Activated CD4-positive, alpha-beta T cell treated with anti-CD3 and anti-CD28 coated beads for 36 hours (primary cell): ENCODE measurements at regions not wholly inside any gene's neighbourhood (a gene's known extent, or its start where the extent isn't known, plus 50 kb on each side); places are given as distances from the start of the nearest gene placed in this dataset.
A peak's percentile ranks its signal among the peaks of the same experiment; 100 is the strongest.
"Not testable (repeated sequence)": the region's sequence is repeated elsewhere in the genome, so short reads cannot be mapped to it uniquely, and the experiment has no call there.

Source experiments
- ATAC-seq: fragments of 200-7000 bp; cut with Tn5 transposase; one replicate; pipeline ENCODE4 v1.10.0; 2021; ENCODE audit warnings: mild to moderate bottlenecking, moderate library complexity
- CTCF ChIA-PET: fragments of 350-600 bp; sonication (Branson Sonifier 250); formaldehyde crosslinking; loops from one replicate; lab custom pipeline; 2021; ENCODE audit warnings: antibody characterized with exemption; lab: Charles Lee
- POLR2A ChIA-PET: fragments of 350-600 bp; sonication (Branson Sonifier 250); formaldehyde crosslinking; loops from one replicate; lab custom pipeline; 2021; ENCODE audit warnings: antibody characterized with exemption, inconsistent platforms; lab: Charles Lee
- DNase-seq: peaks from one replicate; pipeline ENCODE4 v3.0.0-alpha.2; 2020
- H3K27ac Mint-ChIP-seq: one replicate; pipeline ENCODE4 v1.8.0; 2021; ENCODE audit warnings: mixed read lengths
- H3K27me3 Mint-ChIP-seq: one replicate; pipeline ENCODE4 v1.8.0; 2021; ENCODE audit warnings: mixed read lengths
- H3K36me3 Mint-ChIP-seq: one replicate; pipeline ENCODE4 v1.8.0; 2021; ENCODE audit warnings: low read depth, mixed read lengths
- H3K4me1 Mint-ChIP-seq: one replicate; pipeline ENCODE4 v1.8.0; 2021; ENCODE audit warnings: mixed read lengths
- H3K4me3 Mint-ChIP-seq: one replicate; pipeline ENCODE4 v1.8.0; 2021; ENCODE audit warnings: mild to moderate bottlenecking, moderate library complexity, mixed read lengths
- H3K9me3 Mint-ChIP-seq: one replicate; pipeline ENCODE4 v1.8.0; 2021; ENCODE audit warnings: low read depth, mixed read lengths
- intact Hi-C, 2 experiments: fragments of 100-400 bp; cut with DNase I in 1 of 2; cut with micrococcal nuclease in 1 of 2; formaldehyde crosslinking; loops; one replicate each; pipeline versions ENCODE4 v1.14.2 to v1.15.1; 2022 to 2024; cut with DNase I, micrococcal nuclease

DNA sequence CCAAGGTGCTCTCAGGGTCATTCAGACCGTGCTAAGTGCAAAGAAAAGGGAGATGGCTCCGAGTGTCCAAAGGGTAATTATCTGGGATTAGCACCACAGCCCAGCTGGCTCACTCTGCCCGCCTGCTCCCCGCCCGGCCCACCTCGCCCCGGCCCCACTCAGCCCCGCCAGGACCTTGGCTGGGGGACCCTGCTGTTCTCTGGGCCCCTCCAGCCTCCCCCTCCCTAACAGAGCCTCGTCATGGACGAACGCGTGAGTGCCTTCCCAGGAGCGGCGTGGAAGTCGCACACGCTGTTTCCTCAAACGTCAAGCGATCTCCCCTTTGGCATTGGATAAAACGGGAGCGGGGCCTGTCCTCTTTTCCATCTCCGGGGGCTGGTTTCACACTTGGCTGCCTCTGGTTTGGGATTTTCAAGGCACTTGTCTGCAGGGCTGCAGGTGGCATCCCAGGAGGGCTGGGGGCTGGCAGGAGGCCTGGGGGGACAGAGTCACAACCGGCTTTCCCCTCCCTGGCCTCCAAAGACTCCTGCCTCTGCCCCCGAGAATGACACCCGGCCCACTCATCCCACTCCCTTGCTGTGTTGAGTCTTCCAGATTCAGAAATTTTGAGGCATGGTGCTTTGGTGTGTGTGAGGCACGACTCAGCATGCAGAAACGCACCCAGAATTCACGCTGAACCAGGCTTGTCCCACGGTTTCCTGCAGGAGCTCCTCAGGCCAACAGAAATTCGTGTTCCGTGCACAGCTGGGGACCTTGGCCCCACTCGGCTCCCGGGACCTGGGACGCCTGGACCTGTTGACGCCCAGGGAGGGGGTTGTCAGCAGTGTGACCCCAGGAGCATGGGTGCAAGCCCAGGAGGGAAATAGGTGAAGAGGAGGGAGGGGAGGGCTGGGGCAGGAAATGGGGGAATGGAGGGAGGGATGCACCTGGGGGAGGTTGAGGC, 110.0 kb downstream of the PDGFA start:
- no peak overlapping the region for H3K27ac Mint-ChIP-seq
- no peaks in the 10 kb centered on the region for H3K27me3 Mint-ChIP-seq
- POLR2A ChIA-PET, result no interaction called here
- ATAC-seq (no peak), DNase-seq (no peak)
- H3K9me3 Mint-ChIP-seq, result no peaks in the 10 kb centered on the region
- no peaks in the 10 kb centered on the region for H3K4me1 Mint-ChIP-seq
- no peak overlapping the region for H3K4me3 Mint-ChIP-seq
- intact Hi-C loops, result no loop called here
- CTCF ChIA-PET, result no interaction called here
- H3K36me3 Mint-ChIP-seq, result no peaks in the 10 kb centered on the region

DNA sequence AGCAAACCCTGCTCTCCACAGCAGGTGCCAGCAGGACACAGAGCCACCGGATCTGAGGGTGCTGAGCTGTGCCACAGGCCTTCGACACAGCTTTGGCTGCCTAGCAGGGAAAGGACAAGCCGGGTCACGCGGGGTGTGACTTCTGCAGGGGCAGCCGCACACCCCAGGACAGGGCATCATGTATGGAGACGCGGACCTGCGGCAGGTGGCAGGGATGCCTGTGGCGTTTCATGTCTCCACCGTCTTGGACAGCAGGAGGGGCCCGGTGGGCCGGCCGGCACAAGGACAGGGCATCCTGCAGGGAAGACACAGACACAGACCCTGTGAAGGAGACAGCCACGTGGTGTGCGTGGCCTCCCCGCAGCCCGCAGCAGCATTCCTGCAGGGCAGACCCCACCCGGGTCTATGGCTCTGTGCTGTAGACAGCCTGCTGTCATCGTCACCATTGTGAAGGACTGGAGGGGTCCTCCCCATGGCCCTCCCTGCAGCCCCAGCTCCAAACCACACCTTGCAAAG, 109.2 kb downstream of the PDGFA start:
- POLR2A ChIA-PET, result no interaction called here
- Mint-ChIP-seq H3K36me3 (no peaks in the 10 kb centered on the region), H3K27me3 (no peaks in the 10 kb centered on the region), H3K27ac (no peak overlapping the region), H3K4me3 (no peak overlapping the region), H3K9me3 (no peaks in the 10 kb centered on the region), H3K4me1 (no peaks in the 10 kb centered on the region)
- no peak for ATAC-seq
- intact Hi-C loops, result no loop called here
- DNase-seq, result no peak
- CTCF ChIA-PET, result no interaction called here

DNA sequence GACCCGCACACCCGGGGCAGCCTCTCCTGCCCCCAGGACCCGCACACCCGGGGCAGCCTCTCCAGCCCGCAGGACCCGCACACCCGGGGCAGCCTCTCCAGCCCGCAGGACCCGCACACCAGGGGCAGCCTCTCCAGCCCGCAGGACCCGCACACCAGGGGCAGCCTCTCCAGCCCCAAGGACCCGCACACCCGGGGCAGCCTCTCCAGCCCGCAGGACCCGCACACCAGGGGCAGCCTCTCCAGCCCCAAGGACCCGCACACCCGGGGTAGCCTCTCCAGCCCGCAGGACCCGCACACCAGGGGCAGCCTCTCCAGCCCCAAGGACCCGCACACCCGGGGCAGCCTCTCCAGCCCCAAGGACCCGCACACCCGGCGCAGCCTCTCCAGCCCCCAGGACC, 108.5 kb downstream of the PDGFA start:
- intact Hi-C loops, H3K9me3 Mint-ChIP-seq, H3K27ac Mint-ChIP-seq, H3K4me3 Mint-ChIP-seq, POLR2A ChIA-PET, CTCF ChIA-PET, ATAC-seq, H3K4me1 Mint-ChIP-seq, H3K36me3 Mint-ChIP-seq, H3K27me3 Mint-ChIP-seq, DNase-seq: not testable (repeated sequence)

DNA sequence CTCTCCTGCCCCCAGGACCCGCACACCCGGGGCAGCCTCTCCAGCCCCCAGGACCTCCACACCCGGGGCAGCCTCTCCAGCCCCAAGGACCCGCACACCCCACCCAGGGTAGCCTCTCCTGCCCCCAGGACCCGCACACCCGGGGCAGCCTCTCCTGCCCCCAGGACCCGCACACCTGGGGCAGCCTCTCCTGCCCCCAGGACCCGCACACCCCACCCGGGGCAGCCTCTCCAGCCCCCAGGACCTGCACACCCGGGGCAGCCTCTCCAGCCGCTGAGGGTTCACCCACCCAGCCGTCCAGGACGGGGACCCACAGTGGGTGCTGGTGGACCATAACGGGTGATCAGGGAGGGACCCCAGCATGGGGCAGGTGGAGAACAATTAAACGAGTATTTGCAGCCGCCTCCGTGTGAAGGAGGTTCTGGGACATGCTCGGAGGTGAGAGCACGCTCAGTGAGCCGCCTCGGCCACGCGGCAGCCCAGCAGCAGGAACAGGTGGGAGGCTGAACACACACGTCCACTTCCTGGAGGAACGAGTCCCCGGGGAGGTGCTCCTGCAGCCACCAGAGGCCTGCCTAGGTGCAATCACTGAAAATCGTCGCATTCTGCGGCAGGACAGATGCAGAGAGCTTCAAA, 107.9 kb downstream of the PDGFA start:
- no peak overlapping the region for H3K4me3 Mint-ChIP-seq
- ATAC-seq (no peak), DNase-seq (no peak)
- no peaks in the 10 kb centered on the region for H3K36me3 Mint-ChIP-seq
- H3K4me1 Mint-ChIP-seq, result no peaks in the 10 kb centered on the region
- POLR2A ChIA-PET, result no interaction called here
- H3K9me3 Mint-ChIP-seq, result no peaks in the 10 kb centered on the region
- CTCF ChIA-PET, result no interaction called here
- intact Hi-C loops, result no loop called here
- no peaks in the 10 kb centered on the region for H3K27me3 Mint-ChIP-seq
- no peak overlapping the region for H3K27ac Mint-ChIP-seq

DNA sequence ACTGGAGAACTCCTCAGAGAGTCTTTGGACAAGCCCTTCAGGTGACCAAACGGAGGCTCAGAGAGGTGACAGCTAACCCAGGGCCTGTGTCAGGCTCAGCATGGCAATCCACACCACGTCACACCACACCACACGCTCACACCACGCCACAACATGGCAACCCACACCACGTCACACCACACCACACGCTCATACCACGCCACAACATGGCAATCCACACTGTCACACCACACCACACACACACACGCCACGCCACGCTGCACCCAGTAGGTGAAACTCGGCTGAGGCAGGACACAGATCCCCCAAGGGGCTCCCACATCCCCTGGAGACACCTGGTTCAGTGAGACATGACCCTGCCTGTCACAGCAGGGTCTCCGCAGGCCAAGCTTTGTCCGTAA, 107.3 kb downstream of the PDGFA start:
- ChIA-PET POLR2A (no interaction called here), CTCF (no interaction called here)
- DNase-seq, result no peak
- Mint-ChIP-seq H3K27ac (no peak overlapping the region), H3K4me1 (no peaks in the 10 kb centered on the region), H3K9me3 (no peaks in the 10 kb centered on the region), H3K27me3 (no peaks in the 10 kb centered on the region), H3K36me3 (no peaks in the 10 kb centered on the region), H3K4me3 (no peak overlapping the region)
- intact Hi-C loops, result no loop called here
- ATAC-seq, result no peak

DNA sequence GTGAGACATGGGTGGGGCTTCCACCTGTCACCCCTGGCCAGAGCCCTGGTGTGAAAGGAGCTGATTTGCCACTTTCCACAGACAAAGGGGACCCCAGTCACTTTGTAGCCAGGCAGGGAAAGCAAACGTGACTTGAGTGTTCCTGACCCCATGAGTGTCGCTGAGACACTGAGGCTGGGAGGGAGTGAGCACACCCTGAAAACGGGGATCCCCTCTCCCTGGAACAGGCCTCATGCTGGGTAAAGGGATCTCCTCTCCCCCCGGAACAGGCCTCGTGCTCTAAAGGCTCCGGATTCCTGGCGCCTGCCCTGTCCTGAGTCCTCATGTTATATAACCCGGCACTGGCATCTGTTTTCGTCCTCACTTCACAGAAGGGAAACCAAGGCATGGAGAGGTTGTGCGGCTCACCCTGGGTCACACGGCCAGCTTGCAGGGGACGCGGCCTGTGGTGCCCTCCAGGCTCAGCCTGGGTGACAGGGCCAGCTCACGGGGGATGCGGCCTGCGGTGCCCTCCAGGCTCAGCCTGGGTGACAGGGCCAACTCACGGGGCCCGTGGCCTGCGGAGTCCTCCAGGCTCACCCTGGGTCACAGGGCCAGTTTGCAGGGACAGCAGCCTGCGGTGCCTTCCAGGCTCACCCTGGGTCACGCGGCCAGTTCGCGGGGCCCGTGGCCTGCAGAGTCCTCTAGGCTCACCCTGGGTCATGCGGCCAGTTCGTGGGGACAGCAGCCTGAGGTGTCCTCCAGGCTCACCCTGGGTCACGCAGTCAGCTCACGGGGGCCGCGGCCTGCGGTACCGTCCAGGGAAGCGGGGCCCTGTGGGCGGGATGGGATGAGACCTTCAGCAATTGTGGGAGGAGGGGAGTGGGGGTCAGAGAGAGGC, 104.7 kb downstream of the PDGFA start:
- Mint-ChIP-seq H3K36me3 (no peaks in the 10 kb centered on the region), H3K4me3 (no peak overlapping the region), H3K27me3 (no peaks in the 10 kb centered on the region), H3K4me1 (no peaks in the 10 kb centered on the region), H3K9me3 (peaks cover 6% of the 10 kb centered on the region), H3K27ac (no peak overlapping the region)
- intact Hi-C loops, result no loop called here
- ATAC-seq (no peak), DNase-seq (no peak)
- ChIA-PET CTCF (no interaction called here), POLR2A (no interaction called here)

DNA sequence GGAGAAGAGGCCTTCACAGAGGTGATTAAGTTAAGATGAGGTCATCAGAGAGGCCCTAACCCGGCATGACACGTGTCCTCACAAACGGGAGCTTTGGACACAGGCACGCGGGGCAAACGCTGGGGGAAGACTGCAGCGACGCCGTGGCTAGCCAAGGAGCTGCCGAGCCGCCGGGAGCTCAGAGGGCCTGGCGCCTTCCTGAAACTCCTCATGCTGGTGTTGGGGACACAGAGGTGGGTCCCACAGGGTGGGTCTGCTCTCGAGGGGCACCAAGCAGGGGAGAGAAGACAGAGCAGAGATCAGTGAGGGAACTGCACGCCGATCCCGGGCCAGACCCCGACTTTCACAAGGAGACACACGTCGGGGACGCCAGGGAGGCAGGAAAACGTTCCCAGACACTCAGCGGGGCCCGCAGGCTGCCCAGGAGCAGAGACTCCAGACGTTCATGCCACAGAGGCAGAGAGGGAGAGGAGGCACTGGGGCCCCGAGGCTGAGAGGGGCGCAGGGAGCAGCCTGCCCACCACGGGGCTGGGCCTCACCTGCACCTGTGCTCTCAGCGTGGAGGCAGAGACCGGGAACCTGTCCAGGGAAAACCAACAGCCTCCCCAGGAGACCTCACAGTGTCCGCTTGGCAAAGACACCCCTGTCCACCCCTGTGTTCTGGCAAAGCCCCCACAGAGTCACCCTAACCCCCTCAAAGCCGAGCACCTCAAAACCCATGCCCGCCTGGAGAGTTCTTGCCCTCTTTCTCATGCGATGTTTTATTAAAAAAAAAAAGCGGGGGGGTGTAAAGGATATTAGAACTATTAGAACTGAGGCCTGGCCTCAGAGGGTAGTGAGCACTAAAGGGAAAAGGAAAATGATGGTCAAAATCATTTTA, 103.8 kb downstream of the PDGFA start:
- Mint-ChIP-seq H3K4me1 (no peaks in the 10 kb centered on the region), H3K36me3 (no peaks in the 10 kb centered on the region), H3K9me3 (peaks cover 6% of the 10 kb centered on the region), H3K27me3 (no peaks in the 10 kb centered on the region), H3K27ac (no peak overlapping the region), H3K4me3 (no peak overlapping the region)
- intact Hi-C loops, result no loop called here
- ATAC-seq (no peak), DNase-seq (no peak)
- ChIA-PET POLR2A (no interaction called here), CTCF (interaction anchor here (0.6 kb wide), 1 partner anchor 89 kb away, joined by 3 read pairs; no protein-coding TSS in a partner anchor)

DNA sequence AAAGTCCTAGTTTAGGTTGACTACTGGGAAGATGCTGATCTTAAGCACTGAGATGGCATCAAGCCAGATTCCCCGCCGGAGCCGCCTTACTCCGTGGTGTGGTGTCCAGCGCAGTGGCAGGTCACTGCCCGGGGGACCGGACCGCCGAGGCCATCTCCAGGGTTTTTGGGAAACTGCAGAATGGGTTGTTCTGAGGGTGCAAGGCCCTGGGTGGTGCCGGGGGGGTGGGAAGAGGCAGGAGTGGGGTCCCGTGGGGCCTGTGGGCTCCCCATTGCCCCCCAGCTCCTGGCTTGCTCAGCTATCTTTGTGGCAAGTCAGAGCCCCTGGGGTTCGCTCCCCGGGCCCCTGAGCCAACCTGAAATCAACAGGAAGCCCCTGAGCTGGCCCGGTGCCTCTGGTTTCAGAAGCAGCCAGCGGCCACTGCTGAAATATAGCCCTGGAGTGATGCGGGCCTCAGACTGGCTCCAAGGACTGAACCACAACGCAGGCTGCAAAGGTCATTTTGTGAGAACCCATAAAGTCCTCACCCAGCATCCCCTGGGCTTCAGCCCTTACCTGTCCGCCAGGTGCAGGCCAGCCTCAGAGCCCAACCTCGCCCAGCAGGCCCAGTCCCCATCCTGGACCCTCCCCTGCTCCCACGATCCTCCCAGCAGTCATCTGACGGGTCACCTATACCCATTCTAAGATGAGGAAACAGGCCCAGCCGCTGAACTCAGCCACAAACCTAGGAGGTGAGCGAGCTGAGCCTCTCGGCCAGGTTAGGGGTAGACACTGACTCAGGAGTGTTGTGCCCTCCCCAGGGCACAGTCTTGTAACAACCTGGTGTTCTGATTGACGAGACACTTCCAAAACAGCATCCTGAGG, 102.7 kb downstream of the PDGFA start:
- H3K4me1 Mint-ChIP-seq, result no peaks in the 10 kb centered on the region
- peaks cover 6% of the 10 kb centered on the region for H3K9me3 Mint-ChIP-seq
- ATAC-seq, result no peak
- POLR2A ChIA-PET, result no interaction called here
- DNase-seq, result no peak
- no peaks in the 10 kb centered on the region for H3K36me3 Mint-ChIP-seq
- no peak overlapping the region for H3K27ac Mint-ChIP-seq
- H3K27me3 Mint-ChIP-seq, result no peaks in the 10 kb centered on the region
- H3K4me3 Mint-ChIP-seq, result no peak overlapping the region
- intact Hi-C loops, result no loop called here
- CTCF ChIA-PET, result interaction anchor here (0.6 kb wide), 2 partner anchors 31 to 151 kb away, joined by 3 to 4 read pairs; no protein-coding TSS in a partner anchor

DNA sequence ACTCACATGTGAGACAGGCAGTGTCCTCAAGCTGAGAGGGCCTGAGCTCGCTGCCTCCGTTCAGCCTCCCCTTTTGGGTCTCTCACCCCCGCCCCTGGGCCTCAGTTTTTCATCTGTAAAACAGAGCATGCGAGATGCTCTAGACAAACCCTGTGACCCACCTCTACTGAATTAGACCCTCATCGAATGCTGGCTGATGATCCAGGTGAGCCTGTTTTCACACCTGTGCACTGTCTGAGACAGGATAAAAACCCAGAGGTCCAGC, 102.1 kb downstream of the PDGFA start:
- no peaks in the 10 kb centered on the region for H3K4me1 Mint-ChIP-seq
- ATAC-seq, result no peak
- H3K4me3 Mint-ChIP-seq, result no peak overlapping the region
- no peaks in the 10 kb centered on the region for H3K36me3 Mint-ChIP-seq
- no peaks in the 10 kb centered on the region for H3K27me3 Mint-ChIP-seq
- CTCF ChIA-PET, result interaction anchor here (0.6 kb wide), 2 partner anchors 31 to 151 kb away, joined by 3 to 4 read pairs; no protein-coding TSS in a partner anchor
- peaks cover 6% of the 10 kb centered on the region for H3K9me3 Mint-ChIP-seq
- DNase-seq, result no peak
- POLR2A ChIA-PET, result no interaction called here
- H3K27ac Mint-ChIP-seq, result no peak overlapping the region
- intact Hi-C loops, result no loop called here

DNA sequence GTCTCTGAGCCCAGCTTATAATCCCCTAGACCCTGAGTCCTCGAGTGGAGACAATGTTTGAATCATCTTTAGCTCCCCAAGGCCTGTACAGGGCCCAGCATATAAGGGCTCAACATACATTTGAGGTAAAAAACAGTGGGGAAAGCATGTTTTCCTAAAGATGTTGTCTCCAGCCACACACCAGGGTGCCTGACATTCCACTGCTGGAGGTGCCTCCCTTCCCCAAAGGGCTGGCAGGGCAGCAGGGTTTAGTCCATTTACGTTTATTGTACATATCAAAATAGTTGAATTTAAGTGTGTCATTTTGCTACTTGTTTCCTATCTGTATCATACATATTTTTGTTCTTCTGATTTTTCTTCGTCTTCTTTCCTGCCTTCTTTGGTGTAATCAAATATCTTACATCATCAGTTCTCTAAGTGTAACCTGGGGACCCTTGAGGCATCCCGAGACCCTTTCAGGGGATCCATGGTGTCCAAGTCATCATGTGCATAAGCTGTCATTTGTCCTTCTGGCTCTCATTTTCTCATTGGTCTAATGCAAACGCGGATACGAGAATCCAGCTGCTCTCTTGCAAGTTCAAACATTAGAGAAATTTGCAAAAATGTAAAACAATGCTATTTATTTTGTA, 101.6 kb downstream of the PDGFA start:
- ATAC-seq, result no peak
- POLR2A ChIA-PET, result no interaction called here
- Mint-ChIP-seq H3K4me1 (no peaks in the 10 kb centered on the region), H3K27me3 (no peaks in the 10 kb centered on the region), H3K36me3 (no peaks in the 10 kb centered on the region), H3K4me3 (peak overlapping the region; percentile 31), H3K9me3 (peaks cover 6% of the 10 kb centered on the region), H3K27ac (no peak overlapping the region)
- DNase-seq, result no peak
- CTCF ChIA-PET, result interaction anchor here (0.6 kb wide), 1 partner anchor 32 kb away, joined by 3 read pairs; no protein-coding TSS in a partner anchor
- intact Hi-C loops, result no loop called here
